K562 (cell line): ENCODE measurements at regions not wholly inside any gene's neighbourhood (a gene's known extent, or its start where the extent isn't known, plus 50 kb on each side); places are given as distances from the start of the nearest gene placed in this dataset.

ENCODE experiments used
- ATAC-seq: fragments of 200-7000 bp; cut with Tn5 transposase; 3 replicates; pipeline ENCODE4 v1.9.1; 2020; ENCODE audit warnings: moderate library complexity
- BruUV-seq: library from RNA; stranded (reverse); fragments of 400-500 nt; replicated peaks from 2 replicates; lab custom pipeline; 2021; lab: Mats Ljungman, UMichigan
- CTCF ChIA-PET: fragments of 300-600 bp; formaldehyde crosslinking; extraction: SDS; loops from one replicate; lab custom pipeline; 2021; ENCODE audit warnings: low intra/inter-chr PET ratio; lab: Yijun Ruan, JAX
- POLR2A ChIA-PET: fragments of 300-600, 350-650 bp; sonication (Branson Sonifier 250); formaldehyde crosslinking; extraction: SDS; loops from one replicate; lab custom pipeline; 2021; ENCODE audit warnings: antibody characterized with exemption, inconsistent platforms; lab: Yijun Ruan, JAX
- DNase-seq, 4 experiments: peaks; one replicate each; pipeline versions ENCODE4 v3.0.0 to v3.0.0-alpha.2; 2011 to 2018; ENCODE audit warnings: low spot score in 3 of 4, mixed read lengths in 3 of 4; ENCODE audit errors: extremely low read depth in 1 of 4
- FAIRE-seq: peaks from 2 replicates; lab custom pipeline; 2011; peaks lifted over from hg19 to GRCh38; lab: Jason Lieb, UNC
- H2AFZ ChIP-seq: 2 replicates; pipeline ENCODE4 v1.6.0; 2011; ENCODE audit warnings: low read depth, low read length, control low read depth, inconsistent platforms
- H3K27ac ChIP-seq: fragments of 200-600 bp; 3 replicates; pipeline ENCODE4 v1.8.0; 2011; ENCODE audit warnings: low read depth, mild to moderate bottlenecking, control low read depth, inconsistent platforms, low read length, moderate library complexity, mixed read lengths; ENCODE audit errors: extremely low read depth
- H3K27me3 ChIP-seq, 2 experiments: fragments of 300-600 bp in 1 of 2; 2 replicates in 1 of 2; 3 replicates in 1 of 2; pipeline versions ENCODE4 v1.6.0 to v1.8.0; 2011; ENCODE audit warnings: inconsistent platforms in 2 of 2, low read length in 2 of 2, mild to moderate bottlenecking in 1 of 2, mixed read lengths in 1 of 2, moderate library complexity in 1 of 2; ENCODE audit not compliant: control insufficient read depth in 2 of 2, insufficient read depth in 2 of 2
- H3K36me3 ChIP-seq: fragments of 300-600 bp; 3 replicates; pipeline ENCODE4 v1.8.0; 2011; ENCODE audit warnings: mild to moderate bottlenecking, low read length, inconsistent platforms; ENCODE audit not compliant: control insufficient read depth, insufficient read depth
- H3K4me1 ChIP-seq, 2 experiments: fragments of 200-600 bp in 1 of 2; replicated peaks in 1 of 2; 2 replicates in 1 of 2; 3 replicates in 1 of 2; pipeline versions ENCODE4 v1.5.1 to v1.8.0; 2011; ENCODE audit warnings: inconsistent platforms in 2 of 2, low read length in 2 of 2, mild to moderate bottlenecking in 1 of 2, mixed read lengths in 1 of 2, moderate library complexity in 1 of 2; ENCODE audit not compliant: control insufficient read depth in 2 of 2, insufficient read depth in 2 of 2
- H3K4me2 ChIP-seq: 2 replicates; pipeline ENCODE4 v1.6.1; 2011; ENCODE audit warnings: low read length, control low read depth, inconsistent platforms, mixed read lengths; ENCODE audit not compliant: insufficient read depth
- H3K4me3 ChIP-seq: fragments of 200-600 bp; sonication (generic), shearing (Covaris generic); 2 replicates; pipeline ENCODE4 v1.5.1; 2016; ENCODE audit warnings: control low read depth, inconsistent platforms
- H3K79me2 ChIP-seq: fragments of 200-600 bp; 3 replicates; pipeline ENCODE4 v1.8.0; 2011; ENCODE audit warnings: low read length, inconsistent platforms; ENCODE audit not compliant: control insufficient read depth, insufficient read depth
- H3K9ac ChIP-seq, 2 experiments: 2 replicates each; pipeline versions ENCODE4 v1.6.0 to v1.6.1; 2011; ENCODE audit warnings: low read depth in 2 of 2, low read length in 2 of 2, control low read depth in 1 of 2, inconsistent platforms in 1 of 2, mild to moderate bottlenecking in 1 of 2, mixed read lengths in 1 of 2; ENCODE audit not compliant: insufficient read depth in 1 of 2
- H3K9me1 ChIP-seq: one replicate; pipeline ENCODE4 v1.6.0; 2011; ENCODE audit warnings: inconsistent platforms, mild to moderate bottlenecking, low read length, moderate library complexity; ENCODE audit not compliant: control insufficient read depth, insufficient read depth
- H3K9me3 ChIP-seq: replicated peaks from 2 replicates; pipeline ENCODE4 v1.5.1; 2011; ENCODE audit warnings: low read depth, low read length, inconsistent platforms; ENCODE audit not compliant: control insufficient read depth, insufficient read depth
- H4K20me1 ChIP-seq: replicated peaks from 2 replicates; pipeline ENCODE4 v1.6.1; 2011; ENCODE audit warnings: low read length, inconsistent platforms, mixed read lengths; ENCODE audit not compliant: control insufficient read depth, insufficient read depth
- ARID3B ChIP-seq: fragments of 250-450 bp; sonication (Bioruptor Pico); IDR thresholded peaks from 2 replicates; pipeline ENCODE4 v1.4.0; 2020; ENCODE audit warnings: borderline replicate concordance
- ATF7 ChIP-seq: fragments of 450-650 bp; IDR thresholded peaks from 2 replicates; pipeline ENCODE4 v1.7.1; 2014; ENCODE audit warnings: mild to moderate bottlenecking, moderate library complexity
- BDP1 ChIP-seq: IDR thresholded peaks from 3 replicates; pipeline ENCODE4 v1.6.1; 2011; ENCODE audit not compliant: insufficient read length, insufficient read depth
- NR3C1 ChIP-seq: sonication (generic); formaldehyde crosslinking; IDR thresholded peaks from 2 replicates; pipeline ENCODE4 v1.8.1; 2022; ENCODE audit warnings: missing genetic modification reagents
- POLR3A ChIP-seq: IDR thresholded peaks from 2 replicates; pipeline ENCODE4 v1.6.1; 2011; ENCODE audit warnings: borderline replicate concordance, mild to moderate bottlenecking, moderate library complexity; ENCODE audit not compliant: insufficient read length, insufficient read depth; ENCODE audit errors: extremely low read depth
- SAFB ChIP-seq: fragments of 200-400 bp; formaldehyde crosslinking; IDR thresholded peaks from 2 replicates; pipeline ENCODE4 v1.6.1; 2017; ENCODE audit warnings: low read depth, low read length, borderline replicate concordance
- SIRT6 ChIP-seq: IDR thresholded peaks from one replicate; pipeline ENCODE4 v1.6.1; 2012; ENCODE audit warnings: low read depth, mild to moderate bottlenecking, control low read depth, inconsistent platforms, low read length, moderate library complexity
- TCF7 ChIP-seq: sonication (generic); IDR thresholded peaks from 2 replicates; pipeline ENCODE4 v1.6.1; 2016; ENCODE audit warnings: antibody characterized with exemption, borderline replicate concordance
- ZBTB8A ChIP-seq: fragments of 450-650 bp; IDR thresholded peaks from 2 replicates; pipeline ENCODE4 v1.6.1; 2018; ENCODE audit warnings: mild to moderate bottlenecking, moderate library complexity; ENCODE audit not compliant: partially characterized antibody
- ZNF133 ChIP-seq: fragments of 250-450 bp; sonication (Bioruptor Pico); IDR thresholded peaks from 2 replicates; pipeline ENCODE4 v1.4.0; 2020; ENCODE audit warnings: mild to moderate bottlenecking
- ZNF431 ChIP-seq: sonication (generic); formaldehyde crosslinking; IDR thresholded peaks from 2 replicates; pipeline ENCODE4 v1.8.0; 2022; ENCODE audit warnings: mild to moderate bottlenecking, missing genetic modification reagents
- ZNF696 ChIP-seq: fragments of 250-450 bp; sonication (Bioruptor Pico); conservative IDR thresholded peaks from 2 replicates; pipeline ENCODE4 v1.4.0; 2020; ENCODE audit warnings: mild to moderate bottlenecking, moderate library complexity
- WGBS: fragments of 100-300 bp; shearing (Covaris generic); methylation state at CpG from one replicate; pipeline ENCODE4 v1.1.6; 2016; ENCODE audit warnings: low coverage, mixed read lengths; ENCODE audit not compliant: insufficient coverage; ENCODE audit errors: missing lambda C conversion rate; 5-methylcytosine and 5-hydroxymethylcytosine counted together
- in situ Hi-C: fragments of 300-500 bp; cut with MboI; formaldehyde crosslinking; loops from 4 replicates; pipeline ENCODE4 v1.15.0; 2018; ENCODE audit warnings: inconsistent platforms, mixed read lengths
- intact Hi-C: fragments of 100-400 bp; cut with micrococcal nuclease; formaldehyde crosslinking; loops from 2 replicates; pipeline ENCODE4 v1.14.2; 2022
- TF ChIP-seq, protein P1 (sequence below): sonication (generic); formaldehyde crosslinking; IDR thresholded peaks from 2 replicates; pipeline ENCODE4 v1.8.0; 2022; ENCODE audit warnings: mild to moderate bottlenecking, low read depth, missing genetic modification reagents

DNA sequence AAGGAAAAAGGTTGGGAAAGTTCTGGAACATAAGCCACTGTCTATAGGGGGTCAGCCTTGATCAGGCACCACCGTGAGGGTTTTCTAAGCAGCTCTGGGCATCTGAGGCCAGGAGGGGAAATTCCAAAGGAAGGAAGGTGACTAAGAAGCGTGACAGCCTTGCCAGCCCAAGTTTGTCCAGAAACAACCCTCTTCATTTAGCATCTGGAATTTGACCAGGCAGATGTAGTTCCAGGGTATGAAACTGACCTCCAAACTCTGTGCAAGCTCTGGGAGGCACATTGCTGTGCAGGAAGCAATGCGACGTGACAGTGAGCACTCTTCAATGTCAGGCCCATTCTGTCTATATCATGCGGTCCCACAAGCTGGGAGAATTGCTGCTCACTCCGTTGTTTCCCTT lies 85.4 kb upstream of the TPM1 start:
- Histone ChIP-seq H3K9ac (no peak overlapping the region), H3K27ac (no peak overlapping the region), H3K36me3 (no peaks in the 10 kb centered on the region), H3K9me3 (no peaks in the 10 kb centered on the region; the same call in 1 of the 2 replicates), H3K79me2 (no peaks in the 10 kb centered on the region), H3K9me1 (no peaks in the 10 kb centered on the region), H3K4me2 (no peak overlapping the region), H3K4me3 (no peak overlapping the region), H4K20me1 (peaks cover 5% of the 10 kb centered on the region; the same call in 1 of the 2 replicates), H3K27me3 (peaks cover 29 to 47% of the 10 kb centered on the region in 2 experiments), H2AFZ (no peak overlapping the region), H3K4me1 (peaks cover 0 to 4% of the 10 kb centered on the region in 2 experiments; a peak in 2 of 5 replicates)
- WGBS: 0% methylated on average over 6 of the region's 6 CpGs
- intact Hi-C loops: no loop called here
- no TSS peak for BruUV-seq
- DNase-seq (no peak), FAIRE-seq (no peak), ATAC-seq (no peak)
- TF ChIP-seq ZNF431 (CRISPR knock-in tag): no peak
- ChIA-PET POLR2A (no interaction called here), CTCF (no interaction called here)
- in situ Hi-C loops: no loop called here

DNA sequence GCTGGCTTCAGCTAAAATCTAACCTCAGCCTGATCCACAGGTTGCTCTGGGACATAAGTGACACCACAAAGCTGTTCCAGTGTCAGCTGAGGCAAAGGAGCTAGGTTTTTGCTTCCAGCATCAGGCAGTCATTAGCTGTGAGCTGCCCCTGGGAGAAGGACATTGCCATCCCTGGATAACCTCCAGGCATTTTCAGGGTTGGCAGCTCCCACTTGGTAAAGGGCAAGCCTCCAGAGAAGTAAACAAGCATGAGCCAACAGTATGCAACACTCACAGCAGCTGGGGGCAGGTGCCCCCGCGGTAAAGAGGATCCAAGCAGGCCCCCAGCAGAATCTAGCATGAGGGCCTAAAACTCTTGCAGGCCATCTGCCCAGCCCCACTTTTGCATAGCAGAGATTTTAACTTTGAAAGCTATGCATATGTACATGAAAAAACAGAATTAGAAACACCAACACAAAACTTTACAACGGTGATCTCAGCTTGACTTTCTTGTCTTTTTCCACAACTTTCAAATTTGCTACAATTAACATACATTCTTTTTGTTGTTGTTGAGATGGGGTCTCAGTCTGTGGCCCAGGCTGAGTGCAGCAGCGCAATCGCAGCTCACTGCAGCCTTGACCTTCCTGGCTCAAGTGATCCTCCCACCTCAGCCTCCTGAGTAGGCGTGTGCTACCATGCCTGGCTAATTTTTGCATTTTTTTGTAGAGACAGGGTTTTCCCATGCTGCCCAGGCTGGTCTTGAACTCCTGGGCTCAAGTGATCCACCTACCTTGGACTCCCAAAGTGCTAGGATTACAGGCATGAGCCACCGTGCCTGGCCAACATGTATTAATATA lies 83.8 kb upstream of the TPM1 start:
- Histone ChIP-seq H3K4me3 (no peak overlapping the region), H3K79me2 (no peaks in the 10 kb centered on the region), H4K20me1 (peaks cover 5% of the 10 kb centered on the region; the same call in 1 of the 2 replicates), H3K9me3 (no peaks in the 10 kb centered on the region), H3K9me1 (no peaks in the 10 kb centered on the region), H3K27me3 (peaks cover 23 to 49% of the 10 kb centered on the region in 2 experiments; a peak in 4 of 5 replicates), H3K27ac (no peak overlapping the region), H3K4me1 (no peaks in the 10 kb centered on the region; a peak in 1 of 5 replicates), H3K9ac (no peak overlapping the region), H2AFZ (no peak overlapping the region), H3K36me3 (no peaks in the 10 kb centered on the region), H3K4me2 (no peak overlapping the region)
- no peak for ATAC-seq
- 2% methylated on average over 7 of the region's 7 CpGs for WGBS
- DNase-seq: no peak
- CTCF ChIA-PET: no interaction called here
- POLR2A ChIA-PET: interaction anchor here (1.0 to 1.2 kb wide), 2 partner anchors 26 to 84 kb away, joined by 3 read pairs; no protein-coding TSS in a partner anchor
- no TSS peak for BruUV-seq
- no peak for FAIRE-seq
- intact Hi-C loops: no loop called here
- in situ Hi-C loops: no loop called here
- TF ChIP-seq ATF7 (no peak), SAFB (no peak), SIRT6 (no peak), POLR3A (no peak), ZBTB8A (no peak), NR3C1 (no peak), TCF7 (no peak), ZNF133 (no peak), ARID3B (CRISPR knock-in tag) (no peak), ZNF696 (CRISPR knock-in tag) (no peak), BDP1 (no peak)
- TF ChIP-seq, protein P1, sequence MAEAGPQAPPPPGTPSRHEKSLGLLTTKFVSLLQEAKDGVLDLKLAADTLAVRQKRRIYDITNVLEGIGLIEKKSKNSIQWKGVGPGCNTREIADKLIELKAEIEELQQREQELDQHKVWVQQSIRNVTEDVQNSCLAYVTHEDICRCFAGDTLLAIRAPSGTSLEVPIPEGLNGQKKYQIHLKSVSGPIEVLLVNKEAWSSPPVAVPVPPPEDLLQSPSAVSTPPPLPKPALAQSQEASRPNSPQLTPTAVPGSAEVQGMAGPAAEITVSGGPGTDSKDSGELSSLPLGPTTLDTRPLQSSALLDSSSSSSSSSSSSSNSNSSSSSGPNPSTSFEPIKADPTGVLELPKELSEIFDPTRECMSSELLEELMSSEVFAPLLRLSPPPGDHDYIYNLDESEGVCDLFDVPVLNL (CRISPR knock-in tag): no peak
